Sigmoid colon (tissue), 3 donors: ENCODE measurements at regions not wholly inside any gene's neighbourhood (a gene's known extent, or its start where the extent isn't known, plus 50 kb on each side); places are given as distances from the start of the nearest gene placed in this dataset.

Experiments
- POLR2A ChIP-seq, 2 donors: fragments of 450-650 bp; IDR thresholded peaks; one replicate each; pipeline ENCODE4 v1.6.1; 2016; ENCODE audit warnings: antibody characterized with exemption in 2 of 2, mild to moderate bottlenecking in 2 of 2, moderate library complexity in 2 of 2
- TF ChIP-seq, protein P1 (sequence below), 4 experiments: fragments of 450-650 bp in 3 of 4; fragments of 200-600 bp in 1 of 4; IDR thresholded peaks; one replicate each; pipeline ENCODE4 v1.5.1; 2016 to 2019; ENCODE audit warnings: antibody characterized with exemption in 4 of 4, mild to moderate bottlenecking in 3 of 4, moderate library complexity in 2 of 4

GRCh38 chr17:34826332-34826731, 134.9 kb downstream of the CCT6B start:
- TF ChIP-seq, protein P1, sequence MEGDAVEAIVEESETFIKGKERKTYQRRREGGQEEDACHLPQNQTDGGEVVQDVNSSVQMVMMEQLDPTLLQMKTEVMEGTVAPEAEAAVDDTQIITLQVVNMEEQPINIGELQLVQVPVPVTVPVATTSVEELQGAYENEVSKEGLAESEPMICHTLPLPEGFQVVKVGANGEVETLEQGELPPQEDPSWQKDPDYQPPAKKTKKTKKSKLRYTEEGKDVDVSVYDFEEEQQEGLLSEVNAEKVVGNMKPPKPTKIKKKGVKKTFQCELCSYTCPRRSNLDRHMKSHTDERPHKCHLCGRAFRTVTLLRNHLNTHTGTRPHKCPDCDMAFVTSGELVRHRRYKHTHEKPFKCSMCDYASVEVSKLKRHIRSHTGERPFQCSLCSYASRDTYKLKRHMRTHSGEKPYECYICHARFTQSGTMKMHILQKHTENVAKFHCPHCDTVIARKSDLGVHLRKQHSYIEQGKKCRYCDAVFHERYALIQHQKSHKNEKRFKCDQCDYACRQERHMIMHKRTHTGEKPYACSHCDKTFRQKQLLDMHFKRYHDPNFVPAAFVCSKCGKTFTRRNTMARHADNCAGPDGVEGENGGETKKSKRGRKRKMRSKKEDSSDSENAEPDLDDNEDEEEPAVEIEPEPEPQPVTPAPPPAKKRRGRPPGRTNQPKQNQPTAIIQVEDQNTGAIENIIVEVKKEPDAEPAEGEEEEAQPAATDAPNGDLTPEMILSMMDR (IDR thresholded peaks at IDR 0.05), result no peak
- no peak for TF ChIP-seq POLR2A (IDR thresholded peaks at IDR 0.05)
